ENCODE measurements at regions not wholly inside any gene's neighbourhood (a gene's known extent, or its start where the extent isn't known, plus 50 kb on each side); places are given as distances from the start of the nearest gene placed in this dataset.
A peak's percentile ranks its signal among the peaks of the same experiment; 100 is the strongest.

- no peak for DNase-seq (ENCODE audit: low read depth)
- H3K4me3 ChIP-seq (ENCODE audit: low read depth, low read length), result no peak overlapping the region
- TF ChIP-seq CTCF (conservative IDR thresholded peaks at IDR 0.05; ENCODE audit: low read depth, low read length), result no peak
Measured at GRCh38 chr9:78613006-78613405, 316.1 kb downstream of the PSAT1 start.

- no peak for DNase-seq (ENCODE audit: low read depth)
- no peak overlapping the region for H3K4me3 ChIP-seq (ENCODE audit: low read depth, low read length)
- no peak for TF ChIP-seq CTCF (conservative IDR thresholded peaks at IDR 0.05; ENCODE audit: low read depth, low read length)
Measured at GRCh38 chr9:78614892-78615291, 318.0 kb downstream of the PSAT1 start.

GRCh38 chr9:78615372-78615771, 318.4 kb downstream of the PSAT1 start:
- no peak for DNase-seq (ENCODE audit: low read depth)
- no peak for TF ChIP-seq CTCF (conservative IDR thresholded peaks at IDR 0.05; ENCODE audit: low read depth, low read length)
- no peak overlapping the region for H3K4me3 ChIP-seq (ENCODE audit: low read depth, low read length)

GRCh38 chr9:78618735-78619134, 321.8 kb downstream of the PSAT1 start:
- peak; percentile 12 for TF ChIP-seq CTCF (conservative IDR thresholded peaks at IDR 0.05; ENCODE audit: low read depth, low read length)
- no peak overlapping the region for H3K4me3 ChIP-seq (ENCODE audit: low read depth, low read length)
- no peak for DNase-seq (ENCODE audit: low read depth)

- TF ChIP-seq CTCF (conservative IDR thresholded peaks at IDR 0.05; ENCODE audit: low read depth, low read length), result no peak
Measured at GRCh38 chr9:78620303-78620702, 323.4 kb downstream of the PSAT1 start.

GRCh38 chr9:78620764-78621163, 323.8 kb downstream of the PSAT1 start:
- no peak for TF ChIP-seq CTCF (conservative IDR thresholded peaks at IDR 0.05; ENCODE audit: low read depth, low read length)
- DNase-seq (ENCODE audit: low read depth), result peak; percentile 43
- no peak overlapping the region for H3K4me3 ChIP-seq (ENCODE audit: low read depth, low read length)

More at GRCh38 chr9:78620303-78620702, 323.4 kb downstream of the PSAT1 start:
- no peak for DNase-seq (ENCODE audit: low read depth)
- H3K4me3 ChIP-seq (ENCODE audit: low read depth, low read length), result no peak overlapping the region

- DNase-seq (ENCODE audit: low read depth), result peak; percentile 13
- H3K4me3 ChIP-seq (ENCODE audit: low read depth, low read length), result no peak overlapping the region
- no peak for TF ChIP-seq CTCF (conservative IDR thresholded peaks at IDR 0.05; ENCODE audit: low read depth, low read length)
Measured at GRCh38 chr9:78622126-78622525, 325.2 kb downstream of the PSAT1 start.
